HG03039 (cell line): ENCODE measurements at regions not wholly inside any gene's neighbourhood (a gene's known extent, or its start where the extent isn't known, plus 50 kb on each side); places are given as distances from the start of the nearest gene placed in this dataset.
"Not testable (repeated sequence)": the region's sequence is repeated elsewhere in the genome, so short reads cannot be mapped to it uniquely, and the experiment has no call there.

Source experiments
- ATAC-seq: cut with Tn5 transposase; IDR thresholded peaks from one replicate; pipeline ENCODE4 v1.9.1; 2021; ENCODE audit warnings: mild to moderate bottlenecking, moderate library complexity; ENCODE audit not compliant: unreplicated experiment

GRCh38 chr7:65453341-65454030 lies 79.8 kb downstream of the ZNF92 start:
- ATAC-seq = no peak

GRCh38 chr7:65454469-65454868 lies 80.8 kb downstream of the ZNF92 start:
- ATAC-seq = no peak

- ATAC-seq = not testable (repeated sequence)
Observed at GRCh38 chr7:65455050-65455449, 81.4 kb downstream of the ZNF92 start.

- ATAC-seq = no peak
Observed at GRCh38 chr7:65457705-65458104, 84.0 kb downstream of the ZNF92 start.

- ATAC-seq = no peak
Observed at GRCh38 chr7:65459438-65459837, 85.8 kb downstream of the ZNF92 start.

- no peak for ATAC-seq
Observed at GRCh38 chr7:65462148-65462716, 88.6 kb downstream of the ZNF92 start.

GRCh38 chr7:65463184-65463583 lies 89.5 kb downstream of the ZNF92 start:
- no peak for ATAC-seq

GRCh38 chr7:65469919-65470558 lies 96.4 kb downstream of the ZNF92 start:
- ATAC-seq = not testable (repeated sequence)

GRCh38 chr7:65471587-65471986 lies 97.9 kb downstream of the ZNF92 start:
- no peak for ATAC-seq

- no peak for ATAC-seq
Observed at GRCh38 chr7:65475040-65475726, 101.5 kb downstream of the ZNF92 start.

GRCh38 chr7:65475734-65476319 lies 102.2 kb downstream of the ZNF92 start:
- ATAC-seq = no peak

- no peak for ATAC-seq
Observed at GRCh38 chr7:65477326-65477725, 103.7 kb downstream of the ZNF92 start.

- no peak for ATAC-seq
Observed at GRCh38 chr7:65489260-65489767, 115.7 kb downstream of the ZNF92 start.

GRCh38 chr7:65496697-65497096 lies 123.0 kb downstream of the ZNF92 start:
- ATAC-seq = not testable (repeated sequence)

GRCh38 chr7:65503434-65504152 lies 129.9 kb downstream of the ZNF92 start:
- no peak for ATAC-seq

- ATAC-seq = not testable (repeated sequence)
Observed at GRCh38 chr7:65504504-65505319, 131.1 kb downstream of the ZNF92 start.

- ATAC-seq = not testable (repeated sequence)
Observed at GRCh38 chr7:65505320-65505633, 131.6 kb downstream of the ZNF92 start.

GRCh38 chr7:65508581-65509367 lies 135.1 kb downstream of the ZNF92 start:
- not testable (repeated sequence) for ATAC-seq
